T-helper 2 cell treated with Interferon-gamma antibody and Interleukin-4, amounts not matched to agents 100 ng/mL and 5 ng/mL, for 36 hours (primary cell): ENCODE measurements at regions not wholly inside any gene's neighbourhood (a gene's known extent, or its start where the extent isn't known, plus 50 kb on each side); places are given as distances from the start of the nearest gene placed in this dataset.
"Not testable (repeated sequence)": the region's sequence is repeated elsewhere in the genome, so short reads cannot be mapped to it uniquely, and the experiment has no call there.

Experiments
- intact Hi-C: fragments of 100-400 bp; cut with micrococcal nuclease; formaldehyde crosslinking; loops from one replicate; pipeline ENCODE4 v1.15.1; 2023

GRCh38 chr13:71382285-71382684, 484.7 kb downstream of the DACH1 start:
- intact Hi-C loops, result no loop called here

GRCh38 chr13:71380191-71380590, 486.8 kb downstream of the DACH1 start:
- intact Hi-C loops, result no loop called here

- intact Hi-C loops, result no loop called here
Observed at GRCh38 chr13:71378961-71379905, 487.8 kb downstream of the DACH1 start.

GRCh38 chr13:71374471-71375049, 492.4 kb downstream of the DACH1 start:
- intact Hi-C loops, result no loop called here

- intact Hi-C loops, result no loop called here
Observed at GRCh38 chr13:71368336-71368735, 498.7 kb downstream of the DACH1 start.

GRCh38 chr13:71360041-71360440, 507.0 kb downstream of the DACH1 start:
- intact Hi-C loops, result no loop called here

GRCh38 chr13:71359641-71360040, 507.4 kb downstream of the DACH1 start:
- intact Hi-C loops, result no loop called here

- intact Hi-C loops, result no loop called here
Observed at GRCh38 chr13:71358218-71358617, 508.8 kb downstream of the DACH1 start.

GRCh38 chr13:71355010-71355409, 512.0 kb downstream of the DACH1 start:
- intact Hi-C loops, result no loop called here

- intact Hi-C loops, result no loop called here
Observed at GRCh38 chr13:71350886-71351285, 516.1 kb downstream of the DACH1 start.

GRCh38 chr13:71345856-71346255, 521.1 kb downstream of the DACH1 start:
- intact Hi-C loops, result not testable (repeated sequence)

GRCh38 chr13:71339736-71340135, 527.3 kb downstream of the DACH1 start:
- intact Hi-C loops, result no loop called here

- intact Hi-C loops, result no loop called here
Observed at GRCh38 chr13:71339005-71339404, 528.0 kb downstream of the DACH1 start.

- intact Hi-C loops, result no loop called here
Observed at GRCh38 chr13:71338070-71338469, 528.9 kb downstream of the DACH1 start.

- intact Hi-C loops, result no loop called here
Observed at GRCh38 chr13:71327266-71327665, 539.7 kb downstream of the DACH1 start.

GRCh38 chr13:71325556-71325955, 541.4 kb downstream of the DACH1 start:
- intact Hi-C loops, result no loop called here

- intact Hi-C loops, result no loop called here
Observed at GRCh38 chr13:71323266-71323665, 543.7 kb downstream of the DACH1 start.

- intact Hi-C loops, result loop anchor here (1.0 kb wide), 1 partner anchor 559 kb away; no protein-coding TSS in a partner anchor
Observed at GRCh38 chr13:71320452-71320851, 546.6 kb downstream of the DACH1 start.

GRCh38 chr13:71316792-71317363, 550.1 kb downstream of the DACH1 start:
- intact Hi-C loops, result no loop called here

- intact Hi-C loops, result no loop called here
Observed at GRCh38 chr13:71312923-71313322, 554.1 kb downstream of the DACH1 start.

- intact Hi-C loops, result no loop called here
Observed at GRCh38 chr13:71309905-71310304, 557.1 kb downstream of the DACH1 start.

GRCh38 chr13:71306821-71307220, 560.2 kb downstream of the DACH1 start:
- intact Hi-C loops, result no loop called here
